NB4 (cell line): ENCODE measurements at regions not wholly inside any gene's neighbourhood (a gene's known extent, or its start where the extent isn't known, plus 50 kb on each side); places are given as distances from the start of the nearest gene placed in this dataset.

Source experiments
- CTCF ChIP-seq: IDR thresholded peaks from one replicate; pipeline ENCODE4 v1.5.1; 2012; ENCODE audit warnings: low read depth, low read length
- MAX ChIP-seq: IDR thresholded peaks from 2 replicates; pipeline ENCODE4 v1.6.1; 2011; ENCODE audit warnings: low read depth, low read length
- MYC ChIP-seq: IDR thresholded peaks from 2 replicates; pipeline ENCODE4 v1.6.1; 2011; ENCODE audit warnings: low read depth, low read length
- POLR2A ChIP-seq: IDR thresholded peaks from 2 replicates; pipeline ENCODE4 v1.6.1; 2011; ENCODE audit warnings: mild to moderate bottlenecking; ENCODE audit not compliant: insufficient read length; ENCODE audit errors: extremely low read depth

- TF ChIP-seq POLR2A (no peak), CTCF (no peak), MYC (no peak), MAX (no peak)
These were observed 157.3 kb downstream of the TBXT start for GRCh38 chr6:166010136-166010960.
